ENCODE measurements at regions not wholly inside any gene's neighbourhood (a gene's known extent, or its start where the extent isn't known, plus 50 kb on each side); places are given as distances from the start of the nearest gene placed in this dataset.

DNA sequence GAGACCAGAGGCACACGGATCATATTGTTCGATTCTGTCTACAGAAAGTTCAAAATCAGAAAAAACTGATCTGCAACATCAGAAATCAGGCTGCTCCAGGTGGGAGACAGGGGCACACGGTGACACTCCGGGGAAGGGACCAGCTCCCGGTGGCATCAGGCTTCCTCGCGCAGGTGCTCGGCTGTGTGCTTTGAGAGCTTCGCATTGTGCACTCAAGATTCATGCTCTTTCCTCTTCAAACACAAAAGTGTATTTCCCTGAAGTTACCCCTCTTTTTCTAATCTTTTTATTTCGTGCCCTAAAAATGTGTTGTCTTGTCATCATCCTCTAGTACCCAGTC, 108.1 kb downstream of the DLL1 start (continued):
- TF ChIP-seq, protein P1, sequence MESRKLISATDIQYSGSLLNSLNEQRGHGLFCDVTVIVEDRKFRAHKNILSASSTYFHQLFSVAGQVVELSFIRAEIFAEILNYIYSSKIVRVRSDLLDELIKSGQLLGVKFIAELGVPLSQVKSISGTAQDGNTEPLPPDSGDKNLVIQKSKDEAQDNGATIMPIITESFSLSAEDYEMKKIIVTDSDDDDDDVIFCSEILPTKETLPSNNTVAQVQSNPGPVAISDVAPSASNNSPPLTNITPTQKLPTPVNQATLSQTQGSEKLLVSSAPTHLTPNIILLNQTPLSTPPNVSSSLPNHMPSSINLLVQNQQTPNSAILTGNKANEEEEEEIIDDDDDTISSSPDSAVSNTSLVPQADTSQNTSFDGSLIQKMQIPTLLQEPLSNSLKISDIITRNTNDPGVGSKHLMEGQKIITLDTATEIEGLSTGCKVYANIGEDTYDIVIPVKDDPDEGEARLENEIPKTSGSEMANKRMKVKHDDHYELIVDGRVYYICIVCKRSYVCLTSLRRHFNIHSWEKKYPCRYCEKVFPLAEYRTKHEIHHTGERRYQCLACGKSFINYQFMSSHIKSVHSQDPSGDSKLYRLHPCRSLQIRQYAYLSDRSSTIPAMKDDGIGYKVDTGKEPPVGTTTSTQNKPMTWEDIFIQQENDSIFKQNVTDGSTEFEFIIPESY (IDR thresholded peaks at IDR 0.05; ENCODE audit: borderline replicate concordance, low read depth), result no peak
- TF ChIP-seq JUND (IDR thresholded peaks at IDR 0.05) (no peak), POLR2AphosphoS5 (IDR thresholded peaks at IDR 0.05; ENCODE audit: low read depth, low read length) (no peak), RXRA (IDR thresholded peaks at IDR 0.05; ENCODE audit: borderline replicate concordance, low read depth) (no peak)
- TF ChIP-seq, protein P2, sequence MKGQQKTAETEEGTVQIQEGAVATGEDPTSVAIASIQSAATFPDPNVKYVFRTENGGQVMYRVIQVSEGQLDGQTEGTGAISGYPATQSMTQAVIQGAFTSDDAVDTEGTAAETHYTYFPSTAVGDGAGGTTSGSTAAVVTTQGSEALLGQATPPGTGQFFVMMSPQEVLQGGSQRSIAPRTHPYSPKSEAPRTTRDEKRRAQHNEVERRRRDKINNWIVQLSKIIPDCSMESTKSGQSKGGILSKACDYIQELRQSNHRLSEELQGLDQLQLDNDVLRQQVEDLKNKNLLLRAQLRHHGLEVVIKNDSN (IDR thresholded peaks at IDR 0.05; ENCODE audit: borderline replicate concordance, low read depth), result no peak

DNA sequence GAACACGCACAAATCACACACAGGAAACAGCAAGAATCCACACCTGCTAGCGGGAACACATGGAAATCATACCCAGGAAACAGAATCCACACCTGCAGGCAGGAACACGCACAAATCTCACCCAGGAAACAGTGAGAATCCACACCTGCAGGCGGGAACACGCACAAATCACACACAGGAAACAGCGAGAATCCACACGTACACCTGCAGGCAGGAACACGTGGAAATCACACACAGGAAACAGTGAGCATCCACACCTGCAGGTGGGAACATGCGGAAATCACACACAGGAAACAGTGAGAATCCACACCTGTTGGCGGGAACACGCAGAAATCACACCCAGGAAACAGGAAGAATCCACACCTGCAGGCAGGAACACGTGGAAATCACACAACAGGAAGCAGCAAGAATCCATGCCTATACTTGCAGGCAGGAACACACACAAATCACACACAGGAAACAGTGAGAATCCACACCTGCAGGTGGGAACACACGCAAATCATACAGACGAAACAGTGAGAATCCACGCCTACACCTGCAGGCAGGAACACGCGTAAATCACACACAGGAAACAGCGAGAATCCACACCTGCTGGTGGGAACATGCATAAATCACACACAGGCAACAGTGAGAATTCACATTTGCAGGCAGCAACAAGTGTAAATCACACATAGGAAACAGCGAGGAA, 108.6 kb downstream of the DLL1 start:
- Histone ChIP-seq H3K4me3 (ENCODE audit: low read depth in 2 of 2, low read length in 1 of 2) (no peak overlapping the region), H3F3A (replicated peaks; ENCODE audit: insufficient read depth) (no peaks in the 10 kb centered on the region), H3K9ac (no peak overlapping the region), H3K9me3 (no peaks in the 10 kb centered on the region), H2AFZ (ENCODE audit: low read depth) (no peak overlapping the region), H4K20me1 (ENCODE audit: insufficient read depth) (no peaks in the 10 kb centered on the region), H3K4me2 (no peak overlapping the region), H3K27me3 (ENCODE audit: insufficient read depth) (no peaks in the 10 kb centered on the region), H3K36me3 (replicated peaks in 1 of 2; ENCODE audit: control insufficient read depth in 1 of 2, insufficient read depth in 2 of 2, low read length in 1 of 2) (no peaks in the 10 kb centered on the region), H3K4me1 (ENCODE audit: control insufficient read depth in 1 of 2, insufficient read depth in 2 of 2, low read depth in 1 of 2, low read length in 1 of 2) (peaks cover 0 to 2% of the 10 kb centered on the region in 2 experiments; a peak in 1 of 4 replicates), H3K27ac (ENCODE audit: low read depth in 2 of 2, low read length in 1 of 2) (no peak overlapping the region), H3K79me2 (ENCODE audit: insufficient read depth) (no peaks in the 10 kb centered on the region), H3K9me2 (no peaks in the 10 kb centered on the region)
- no peak for DNase-seq
- TF ChIP-seq FOSL2 (IDR thresholded peaks at IDR 0.05; ENCODE audit: borderline replicate concordance, low read depth) (no peak), RAD21 (IDR thresholded peaks at IDR 0.05; ENCODE audit: low read length) (no peak), CHD2 (IDR thresholded peaks at IDR 0.05; ENCODE audit: low read length, partially characterized antibody) (no peak), SMC3 (IDR thresholded peaks at IDR 0.05; ENCODE audit: low read depth, low read length) (no peak), GABPA (IDR thresholded peaks at IDR 0.05; ENCODE audit: low read depth) (no peak), RXRA (IDR thresholded peaks at IDR 0.05; ENCODE audit: borderline replicate concordance, low read depth) (no peak), FOXM1 (IDR thresholded peaks at IDR 0.05; ENCODE audit: low read depth) (no peak), MXI1 (IDR thresholded peaks at IDR 0.05; ENCODE audit: low read depth, low read length) (no peak), MEF2A (IDR thresholded peaks at IDR 0.05; ENCODE audit: borderline replicate concordance, low read depth) (no peak), JUND (IDR thresholded peaks at IDR 0.05) (no peak), ELF1 (IDR thresholded peaks at IDR 0.05) (no peak), RFX5 (IDR thresholded peaks at IDR 0.05; ENCODE audit: low read length) (no peak), NFIC (IDR thresholded peaks at IDR 0.05; ENCODE audit: borderline replicate concordance) (no peak), YY1 (IDR thresholded peaks at IDR 0.05; ENCODE audit: low read depth) (no peak)
- TF ChIP-seq, protein P3, sequence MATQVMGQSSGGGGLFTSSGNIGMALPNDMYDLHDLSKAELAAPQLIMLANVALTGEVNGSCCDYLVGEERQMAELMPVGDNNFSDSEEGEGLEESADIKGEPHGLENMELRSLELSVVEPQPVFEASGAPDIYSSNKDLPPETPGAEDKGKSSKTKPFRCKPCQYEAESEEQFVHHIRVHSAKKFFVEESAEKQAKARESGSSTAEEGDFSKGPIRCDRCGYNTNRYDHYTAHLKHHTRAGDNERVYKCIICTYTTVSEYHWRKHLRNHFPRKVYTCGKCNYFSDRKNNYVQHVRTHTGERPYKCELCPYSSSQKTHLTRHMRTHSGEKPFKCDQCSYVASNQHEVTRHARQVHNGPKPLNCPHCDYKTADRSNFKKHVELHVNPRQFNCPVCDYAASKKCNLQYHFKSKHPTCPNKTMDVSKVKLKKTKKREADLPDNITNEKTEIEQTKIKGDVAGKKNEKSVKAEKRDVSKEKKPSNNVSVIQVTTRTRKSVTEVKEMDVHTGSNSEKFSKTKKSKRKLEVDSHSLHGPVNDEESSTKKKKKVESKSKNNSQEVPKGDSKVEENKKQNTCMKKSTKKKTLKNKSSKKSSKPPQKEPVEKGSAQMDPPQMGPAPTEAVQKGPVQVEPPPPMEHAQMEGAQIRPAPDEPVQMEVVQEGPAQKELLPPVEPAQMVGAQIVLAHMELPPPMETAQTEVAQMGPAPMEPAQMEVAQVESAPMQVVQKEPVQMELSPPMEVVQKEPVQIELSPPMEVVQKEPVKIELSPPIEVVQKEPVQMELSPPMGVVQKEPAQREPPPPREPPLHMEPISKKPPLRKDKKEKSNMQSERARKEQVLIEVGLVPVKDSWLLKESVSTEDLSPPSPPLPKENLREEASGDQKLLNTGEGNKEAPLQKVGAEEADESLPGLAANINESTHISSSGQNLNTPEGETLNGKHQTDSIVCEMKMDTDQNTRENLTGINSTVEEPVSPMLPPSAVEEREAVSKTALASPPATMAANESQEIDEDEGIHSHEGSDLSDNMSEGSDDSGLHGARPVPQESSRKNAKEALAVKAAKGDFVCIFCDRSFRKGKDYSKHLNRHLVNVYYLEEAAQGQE (IDR thresholded peaks at IDR 0.05; ENCODE audit: low read depth, low read length), result no peak
- TF ChIP-seq, protein P4, sequence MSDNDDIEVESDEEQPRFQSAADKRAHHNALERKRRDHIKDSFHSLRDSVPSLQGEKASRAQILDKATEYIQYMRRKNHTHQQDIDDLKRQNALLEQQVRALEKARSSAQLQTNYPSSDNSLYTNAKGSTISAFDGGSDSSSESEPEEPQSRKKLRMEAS (IDR thresholded peaks at IDR 0.05; ENCODE audit: low read depth), result no peak
- 46% methylated on average over 19 of the region's 19 CpGs for WGBS (ENCODE audit: low lambda C conversion rate)
- ChIA-PET CTCF (no interaction called here), POLR2A (no interaction called here)

All from SK-N-SH (cell line).